ENCODE measurements at regions not wholly inside any gene's neighbourhood (a gene's known extent, or its start where the extent isn't known, plus 50 kb on each side); places are given as distances from the start of the nearest gene placed in this dataset.

- TF ChIP-seq CTCF (conservative IDR thresholded peaks at IDR 0.05; ENCODE audit: low read length) (no peak), EZH2phosphoT487 (IDR thresholded peaks at IDR 0.05; ENCODE audit: borderline replicate concordance, low read depth, low read length) (no peak)
Measured at GRCh38 chr11:26017903-26018302, 314.0 kb upstream of the ANO3 start.
